Upper lobe of left lung (tissue), 4 donors: ENCODE measurements at regions not wholly inside any gene's neighbourhood (a gene's known extent, or its start where the extent isn't known, plus 50 kb on each side); places are given as distances from the start of the nearest gene placed in this dataset.

Experiments
- CTCF ChIP-seq, 6 experiments: fragments of 450-650 bp in 4 of 6; fragments of 200-600 bp in 2 of 6; sonication (generic) in 2 of 6; IDR thresholded peaks; one replicate each; pipeline ENCODE4 v1.5.1; 2016 to 2019; ENCODE audit warnings: antibody characterized with exemption in 6 of 6
- POLR2A ChIP-seq, 4 donors: fragments of 450-650 bp; IDR thresholded peaks; one replicate each; pipeline ENCODE4 v1.5.1; 2016 to 2017; ENCODE audit warnings: antibody characterized with exemption in 4 of 4, mild to moderate bottlenecking in 2 of 4
- POLR2AphosphoS5 ChIP-seq, 2 donors: sonication (generic); formaldehyde crosslinking; IDR thresholded peaks; one replicate each; pipeline ENCODE4 v1.5.1; 2017; ENCODE audit warnings: antibody characterized with exemption in 2 of 2

GRCh38 chr12:89923091-89923490 is 214.5 kb upstream of the ATP2B1 start:
- TF ChIP-seq CTCF (IDR thresholded peaks at IDR 0.05), result no peak
- TF ChIP-seq POLR2A (IDR thresholded peaks at IDR 0.05), result no peak
- TF ChIP-seq POLR2AphosphoS5 (IDR thresholded peaks at IDR 0.05), result no peak
